ENCODE measurements at regions not wholly inside any gene's neighbourhood (a gene's known extent, or its start where the extent isn't known, plus 50 kb on each side); places are given as distances from the start of the nearest gene placed in this dataset.

DNA sequence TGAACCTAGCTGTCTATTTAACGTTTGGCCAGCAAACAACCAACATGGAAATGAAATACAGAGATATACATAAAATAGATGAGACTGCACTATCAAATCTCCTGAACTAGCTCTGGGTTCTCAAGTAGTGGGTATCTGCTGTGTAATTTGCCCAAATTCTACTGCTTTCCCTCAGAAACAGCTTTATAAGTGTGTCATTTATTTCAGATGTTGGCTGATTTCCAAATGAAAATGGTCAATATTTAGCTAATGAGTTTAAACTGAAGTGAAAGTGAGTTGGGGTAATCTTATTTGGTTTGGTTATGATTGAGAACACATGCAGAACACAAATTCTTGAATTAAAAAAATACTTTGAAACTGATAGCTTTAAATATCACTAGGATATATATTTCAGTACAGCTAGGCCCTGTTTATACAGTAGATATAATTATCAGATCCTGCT lies 601.7 kb upstream of the CXADR start:
- H3K4me3 ChIP-seq (ENCODE audit: low read length) = no peak overlapping the region
- TF ChIP-seq CTCF (conservative IDR thresholded peaks at IDR 0.05; ENCODE audit: low read length) = no peak
- DNase-seq (ENCODE audit: low read depth) = no peak

DNA sequence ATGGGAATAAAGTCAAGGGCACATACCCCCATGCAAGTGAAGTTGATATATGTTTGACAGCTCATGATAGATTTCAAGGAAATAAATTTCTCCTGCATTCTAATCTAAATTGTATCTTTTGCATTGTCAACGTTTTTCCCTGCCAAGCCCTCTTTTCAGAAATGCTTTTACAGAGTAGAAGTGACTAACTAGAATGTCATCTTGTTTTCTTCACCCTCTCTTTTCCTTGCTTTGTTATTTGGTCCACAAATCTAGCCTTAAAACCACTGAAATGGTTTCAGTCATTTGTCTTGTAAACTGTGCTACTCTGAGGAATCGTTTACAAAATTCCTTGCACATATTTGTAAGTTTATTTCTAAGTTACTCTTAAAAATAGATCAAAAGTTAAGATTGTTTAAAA lies 600.8 kb upstream of the CXADR start:
- peak; percentile 43 for DNase-seq (ENCODE audit: low read depth)
- H3K4me3 ChIP-seq (ENCODE audit: low read length) = no peak overlapping the region
- TF ChIP-seq CTCF (conservative IDR thresholded peaks at IDR 0.05; ENCODE audit: low read length) = no peak

DNA sequence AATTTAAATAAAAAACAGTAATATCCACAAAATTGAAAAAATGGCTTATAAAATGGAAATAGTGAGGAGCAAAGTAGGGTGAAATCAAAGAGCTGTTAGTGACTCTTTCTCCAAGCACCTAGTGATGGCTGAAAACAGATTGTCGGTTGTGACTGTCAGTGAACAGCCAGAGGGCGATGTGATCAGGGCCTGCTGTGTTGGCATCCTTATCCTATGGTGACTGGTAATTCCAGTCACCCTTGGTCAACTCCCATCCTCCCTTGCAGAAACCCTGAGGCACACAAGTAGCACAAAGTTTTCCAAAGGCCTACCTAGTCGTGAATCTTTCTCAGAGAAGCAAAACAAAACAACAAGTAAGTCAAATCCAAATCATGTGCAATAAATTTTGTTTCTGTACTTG lies 599.8 kb upstream of the CXADR start:
- TF ChIP-seq CTCF (conservative IDR thresholded peaks at IDR 0.05; ENCODE audit: low read length) = no peak
- DNase-seq (ENCODE audit: low read depth) = no peak
- H3K4me3 ChIP-seq (ENCODE audit: low read length) = no peak overlapping the region

DNA sequence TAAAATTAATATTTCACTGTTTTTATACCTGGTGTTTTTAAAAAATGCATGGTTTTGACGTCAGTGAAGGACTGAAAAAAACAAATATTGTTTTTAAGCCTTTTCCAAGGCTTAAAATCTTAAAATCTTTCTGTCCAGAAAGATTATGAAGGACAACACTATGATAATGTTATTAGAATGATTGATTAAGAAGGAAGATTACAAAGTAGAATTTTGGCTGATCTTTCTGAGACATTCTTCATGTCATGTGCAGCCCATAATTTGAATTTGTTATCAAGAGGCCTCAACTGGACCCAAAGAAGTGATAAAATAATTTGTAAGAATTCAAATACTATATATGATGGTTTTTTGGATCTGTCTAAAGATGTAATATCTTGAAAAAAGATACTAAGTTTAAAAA lies 584.4 kb upstream of the CXADR start:
- no peak for DNase-seq (ENCODE audit: low read depth)
- H3K4me3 ChIP-seq (ENCODE audit: low read length) = no peak overlapping the region
- no peak for TF ChIP-seq CTCF (conservative IDR thresholded peaks at IDR 0.05; ENCODE audit: low read length)

DNA sequence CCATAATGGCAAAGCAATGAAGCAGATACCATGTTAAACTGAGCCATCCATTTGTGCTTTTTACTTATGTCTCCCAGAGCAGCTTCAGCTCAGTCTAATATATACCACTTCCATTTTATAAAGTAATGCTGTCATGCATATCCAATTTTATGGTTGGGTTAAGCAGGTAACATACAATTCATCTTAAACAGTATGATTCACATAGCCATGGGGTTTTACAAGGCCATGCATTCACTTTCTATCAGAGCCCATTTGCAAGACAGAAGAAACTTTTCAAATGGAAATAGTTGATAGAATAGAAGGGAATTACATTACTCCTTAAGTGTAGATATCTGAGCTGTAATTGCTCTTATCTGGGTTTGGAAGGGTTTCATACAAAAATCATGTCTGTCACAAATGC lies 580.5 kb upstream of the CXADR start:
- TF ChIP-seq CTCF (conservative IDR thresholded peaks at IDR 0.05; ENCODE audit: low read length) = no peak
- H3K4me3 ChIP-seq (ENCODE audit: low read length) = no peak overlapping the region
- no peak for DNase-seq (ENCODE audit: low read depth)

- TF ChIP-seq CTCF (conservative IDR thresholded peaks at IDR 0.05; ENCODE audit: low read length) = 0 out of 2 replicates have a peak, but pooled peaks have one; percentile 7
- DNase-seq (ENCODE audit: low read depth) = no peak
- no peak overlapping the region for H3K4me3 ChIP-seq (ENCODE audit: low read length)
These were observed 570.1 kb upstream of the CXADR start for GRCh38 chr21:16942703-16943102.

GRCh38 chr21:16943231-16943630 lies 569.6 kb upstream of the CXADR start:
- DNase-seq (ENCODE audit: low read depth) = no peak
- TF ChIP-seq CTCF (conservative IDR thresholded peaks at IDR 0.05; ENCODE audit: low read length) = no peak
- H3K4me3 ChIP-seq (ENCODE audit: low read length) = no peak overlapping the region

Data from AG10803 (cell line).